ENCODE measurements at regions not wholly inside any gene's neighbourhood (a gene's known extent, or its start where the extent isn't known, plus 50 kb on each side); places are given as distances from the start of the nearest gene placed in this dataset.

DNA sequence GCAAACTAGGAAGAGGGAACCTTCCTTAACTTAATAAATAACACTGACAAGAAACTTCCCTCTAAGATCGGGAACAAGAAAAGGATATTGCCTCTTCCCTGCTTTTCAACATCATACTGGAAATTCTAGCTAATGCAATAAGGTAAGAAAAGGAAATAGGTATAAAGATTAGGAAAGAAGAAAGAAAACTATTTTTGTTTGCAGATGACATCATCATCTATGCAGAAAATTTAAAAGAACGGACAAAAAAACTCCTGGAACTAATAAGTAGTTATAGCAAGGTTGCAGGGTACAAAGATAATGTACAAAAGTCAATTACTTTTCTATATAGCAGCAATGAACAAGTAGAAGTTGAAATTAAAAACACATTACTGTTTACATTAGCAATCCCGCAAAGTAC is 164.8 kb downstream of the WDR11 start:
- Histone ChIP-seq H3K79me1 (ENCODE audit: low read length) (no peaks in the 10 kb centered on the region), H2BK120ac (ENCODE audit: insufficient read depth, low read length, poor library complexity) (no peak overlapping the region), H3K4me1 (ENCODE audit: control insufficient read depth in 1 of 2, insufficient read depth in 2 of 2, low read length in 2 of 2) (peaks cover 0 to 2% of the 10 kb centered on the region in 2 experiments), H3K18ac (ENCODE audit: low read length) (no peak overlapping the region), H4K8ac (ENCODE audit: low read depth, low read length) (no peak overlapping the region), H3K4ac (ENCODE audit: low read depth, low read length) (no peak overlapping the region), H3K4me3 (ENCODE audit: low read depth, low read length) (no peak overlapping the region), H2AFZ (ENCODE audit: insufficient read depth, low read length, poor library complexity) (no peak overlapping the region), H3K27me3 (ENCODE audit: insufficient read depth, low read length) (no peaks in the 10 kb centered on the region), H3K14ac (ENCODE audit: low read length) (no peak overlapping the region), H3K27ac (ENCODE audit: low read depth, low read length) (no peak overlapping the region), H3K9me3 (ENCODE audit: insufficient read depth, low read depth, low read length) (no peaks in the 10 kb centered on the region), H3K9ac (ENCODE audit: low read length) (no peak overlapping the region), H3K4me2 (ENCODE audit: low read length) (no peak overlapping the region), H2BK5ac (ENCODE audit: low read depth, low read length, poor library complexity) (no peak overlapping the region), H2BK12ac (ENCODE audit: low read length) (no peak overlapping the region), H4K91ac (ENCODE audit: low read depth, low read length) (no peak overlapping the region), H4K12ac (ENCODE audit: low read depth, low read length) (no peak overlapping the region), H3K79me2 (ENCODE audit: control insufficient read depth, insufficient read depth, low read length, poor library complexity) (no peaks in the 10 kb centered on the region), H3K36me3 (ENCODE audit: control insufficient read depth in 1 of 2, insufficient read depth in 2 of 2, low read length in 2 of 2) (no peaks in the 10 kb centered on the region), H3K23ac (ENCODE audit: low read length) (no peak overlapping the region), H2AK5ac (ENCODE audit: low read length) (no peak overlapping the region)
- no peak for DNase-seq
- no CpG with 5 or more reads among the region's 3 CpGs for WGBS (ENCODE audit: extremely low coverage, insufficient coverage, insufficient read length)

DNA sequence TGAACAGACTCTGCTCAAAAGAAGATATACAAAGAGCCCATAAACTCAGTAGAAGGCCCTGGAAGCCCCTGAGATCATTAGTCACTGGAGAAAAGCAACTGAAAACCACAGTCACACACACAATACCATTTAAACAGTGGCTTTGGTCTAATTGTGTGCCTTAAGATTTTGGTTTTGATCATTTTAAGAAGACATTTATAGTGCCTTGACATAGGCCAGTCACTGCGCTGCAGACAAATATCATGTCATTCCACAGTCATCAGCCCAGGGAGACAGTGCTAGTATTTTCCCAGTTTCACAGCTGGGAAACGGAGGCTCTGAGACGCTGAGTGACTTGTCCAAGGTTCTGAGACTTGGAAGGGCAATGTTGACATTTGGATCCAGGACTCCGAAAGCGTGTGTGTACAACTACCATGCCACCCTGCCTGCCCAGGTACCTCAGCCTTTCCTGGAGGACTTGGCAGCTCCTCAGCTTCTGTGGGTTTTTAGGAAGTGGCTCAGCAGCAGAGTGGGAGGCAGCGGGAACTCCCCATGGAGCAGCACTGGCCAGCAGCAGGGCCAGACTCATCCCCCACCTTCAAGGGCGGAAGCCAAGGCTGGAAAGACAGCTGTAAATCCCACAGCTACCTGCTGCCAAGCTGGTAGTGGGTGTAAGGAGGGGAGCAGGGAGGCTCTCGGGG is 173.9 kb downstream of the WDR11 start:
- Histone ChIP-seq H3K4ac (ENCODE audit: low read depth, low read length) (no peak overlapping the region), H3K23ac (ENCODE audit: low read length) (no peak overlapping the region), H3K9ac (ENCODE audit: low read length) (no peak overlapping the region), H3K4me3 (ENCODE audit: low read depth, low read length) (no peak overlapping the region), H2BK120ac (ENCODE audit: insufficient read depth, low read length, poor library complexity) (no peak overlapping the region), H3K9me3 (ENCODE audit: insufficient read depth, low read depth, low read length) (no peaks in the 10 kb centered on the region), H2BK5ac (ENCODE audit: low read depth, low read length, poor library complexity) (no peak overlapping the region), H3K79me2 (ENCODE audit: control insufficient read depth, insufficient read depth, low read length, poor library complexity) (no peaks in the 10 kb centered on the region), H3K27me3 (ENCODE audit: insufficient read depth, low read length) (no peaks in the 10 kb centered on the region), H2AK5ac (ENCODE audit: low read length) (no peak overlapping the region), H4K12ac (ENCODE audit: low read depth, low read length) (no peak overlapping the region), H2AFZ (ENCODE audit: insufficient read depth, low read length, poor library complexity) (no peak overlapping the region), H3K18ac (ENCODE audit: low read length) (no peak overlapping the region), H3K79me1 (ENCODE audit: low read length) (no peaks in the 10 kb centered on the region), H3K27ac (ENCODE audit: low read depth, low read length) (no peak overlapping the region), H3K36me3 (ENCODE audit: control insufficient read depth in 1 of 2, insufficient read depth in 2 of 2, low read length in 2 of 2) (no peaks in the 10 kb centered on the region), H2BK12ac (ENCODE audit: low read length) (no peak overlapping the region), H4K91ac (ENCODE audit: low read depth, low read length) (no peak overlapping the region), H4K8ac (ENCODE audit: low read depth, low read length) (no peak overlapping the region), H3K4me1 (ENCODE audit: control insufficient read depth in 1 of 2, insufficient read depth in 2 of 2, low read length in 2 of 2) (no peaks in the 10 kb centered on the region), H3K14ac (ENCODE audit: low read length) (no peak overlapping the region), H3K4me2 (ENCODE audit: low read length) (no peak overlapping the region)
- no CpG with 5 or more reads among the region's 8 CpGs for WGBS (ENCODE audit: extremely low coverage, insufficient coverage, insufficient read length)
- no peak for DNase-seq

DNA sequence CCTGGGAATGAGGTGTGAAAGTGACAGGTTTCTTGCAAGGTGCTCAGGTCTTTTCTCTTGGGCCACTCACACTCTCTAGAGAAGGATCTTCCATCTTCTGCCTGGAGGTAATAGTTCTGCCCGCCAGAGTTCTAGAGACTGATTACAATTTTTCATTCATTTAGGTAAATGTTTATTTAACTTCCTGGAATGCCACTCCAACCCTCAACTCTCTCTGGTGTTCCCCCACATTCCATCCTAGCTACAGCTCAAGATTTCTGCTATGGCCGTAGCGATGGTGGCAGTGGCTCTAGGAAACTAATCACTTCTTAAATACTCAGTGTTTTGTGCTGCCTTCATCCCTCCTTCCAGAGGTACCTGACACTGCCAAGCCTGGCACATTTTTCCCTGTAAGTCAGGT is 174.6 kb downstream of the WDR11 start:
- Histone ChIP-seq H2BK5ac (ENCODE audit: low read depth, low read length, poor library complexity) (no peak overlapping the region), H3K4me2 (ENCODE audit: low read length) (no peak overlapping the region), H2BK120ac (ENCODE audit: insufficient read depth, low read length, poor library complexity) (no peak overlapping the region), H3K9me3 (ENCODE audit: insufficient read depth, low read depth, low read length) (no peaks in the 10 kb centered on the region), H3K9ac (ENCODE audit: low read length) (peak overlapping the region; percentile 21), H4K12ac (ENCODE audit: low read depth, low read length) (no peak overlapping the region), H3K36me3 (ENCODE audit: control insufficient read depth in 1 of 2, insufficient read depth in 2 of 2, low read length in 2 of 2) (no peaks in the 10 kb centered on the region), H2AFZ (ENCODE audit: insufficient read depth, low read length, poor library complexity) (no peak overlapping the region), H3K4me1 (ENCODE audit: control insufficient read depth in 1 of 2, insufficient read depth in 2 of 2, low read length in 2 of 2) (no peaks in the 10 kb centered on the region), H4K91ac (ENCODE audit: low read depth, low read length) (no peak overlapping the region), H2AK5ac (ENCODE audit: low read length) (no peak overlapping the region), H2BK12ac (ENCODE audit: low read length) (no peak overlapping the region), H4K8ac (ENCODE audit: low read depth, low read length) (no peak overlapping the region), H3K79me1 (ENCODE audit: low read length) (no peaks in the 10 kb centered on the region), H3K79me2 (ENCODE audit: control insufficient read depth, insufficient read depth, low read length, poor library complexity) (no peaks in the 10 kb centered on the region), H3K4me3 (ENCODE audit: low read depth, low read length) (no peak overlapping the region), H3K4ac (ENCODE audit: low read depth, low read length) (no peak overlapping the region), H3K14ac (ENCODE audit: low read length) (no peak overlapping the region), H3K27ac (ENCODE audit: low read depth, low read length) (no peak overlapping the region), H3K23ac (ENCODE audit: low read length) (no peak overlapping the region), H3K27me3 (ENCODE audit: insufficient read depth, low read length) (no peaks in the 10 kb centered on the region), H3K18ac (ENCODE audit: low read length) (no peak overlapping the region)
- DNase-seq = no peak
- WGBS (ENCODE audit: extremely low coverage, insufficient coverage, insufficient read length) = no CpG with 5 or more reads among the region's 3 CpGs

DNA sequence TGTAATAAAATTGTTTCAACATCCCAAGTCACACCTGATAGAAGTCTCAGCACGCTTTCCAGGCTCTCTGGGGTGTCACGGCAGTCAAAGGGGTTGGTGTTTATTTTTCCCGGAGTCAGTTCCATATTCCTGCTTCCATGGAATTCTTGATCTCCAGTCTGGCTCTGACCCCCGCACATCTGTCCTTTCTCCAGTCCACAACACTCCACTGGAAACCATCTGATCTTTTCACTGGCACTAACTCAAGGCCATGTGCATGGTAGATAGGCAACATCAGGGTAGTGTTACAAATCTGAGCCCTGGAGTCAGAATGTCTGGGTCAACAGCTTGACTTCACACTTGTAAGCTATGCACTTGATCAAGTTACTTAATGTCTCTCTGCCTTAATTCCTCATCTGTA is 176.2 kb downstream of the WDR11 start:
- Histone ChIP-seq H3K36me3 (ENCODE audit: control insufficient read depth in 1 of 2, insufficient read depth in 2 of 2, low read length in 2 of 2) (no peaks in the 10 kb centered on the region), H2BK120ac (ENCODE audit: insufficient read depth, low read length, poor library complexity) (no peak overlapping the region), H3K4me1 (ENCODE audit: control insufficient read depth in 1 of 2, insufficient read depth in 2 of 2, low read length in 2 of 2) (no peaks in the 10 kb centered on the region), H3K14ac (ENCODE audit: low read length) (no peak overlapping the region), H3K4me2 (ENCODE audit: low read length) (no peak overlapping the region), H3K4ac (ENCODE audit: low read depth, low read length) (no peak overlapping the region), H2AK5ac (ENCODE audit: low read length) (no peak overlapping the region), H3K23ac (ENCODE audit: low read length) (no peak overlapping the region), H4K12ac (ENCODE audit: low read depth, low read length) (no peak overlapping the region), H3K27ac (ENCODE audit: low read depth, low read length) (no peak overlapping the region), H3K4me3 (ENCODE audit: low read depth, low read length) (no peak overlapping the region), H3K79me1 (ENCODE audit: low read length) (no peaks in the 10 kb centered on the region), H3K18ac (ENCODE audit: low read length) (no peak overlapping the region), H4K91ac (ENCODE audit: low read depth, low read length) (no peak overlapping the region), H2BK5ac (ENCODE audit: low read depth, low read length, poor library complexity) (no peak overlapping the region), H3K79me2 (ENCODE audit: control insufficient read depth, insufficient read depth, low read length, poor library complexity) (no peaks in the 10 kb centered on the region), H2AFZ (ENCODE audit: insufficient read depth, low read length, poor library complexity) (no peak overlapping the region), H3K9me3 (ENCODE audit: insufficient read depth, low read depth, low read length) (no peaks in the 10 kb centered on the region), H3K27me3 (ENCODE audit: insufficient read depth, low read length) (no peaks in the 10 kb centered on the region), H3K9ac (ENCODE audit: low read length) (peak overlapping the region; percentile 21), H4K8ac (ENCODE audit: low read depth, low read length) (no peak overlapping the region), H2BK12ac (ENCODE audit: low read length) (no peak overlapping the region)
- DNase-seq = no peak
- WGBS (ENCODE audit: extremely low coverage, insufficient coverage, insufficient read length) = no CpG with 5 or more reads among the region's 4 CpGs

Measured in trophoblast cell (in vitro differentiated cells and primary cell).